Liver (tissue), 8 donors: ENCODE measurements at regions not wholly inside any gene's neighbourhood (a gene's known extent, or its start where the extent isn't known, plus 50 kb on each side); places are given as distances from the start of the nearest gene placed in this dataset.

Source experiments
- DNase-seq: peaks from one replicate; pipeline ENCODE4 v3.0.0-alpha.2; 2017; ENCODE audit warnings: low spot score
- H3K27ac ChIP-seq, 2 donors: one replicate each; pipeline ENCODE4 v1.7.0; 2013; ENCODE audit warnings: inconsistent platforms in 2 of 2, low read length in 2 of 2, control low read depth in 1 of 2, low read depth in 1 of 2, mild to moderate bottlenecking in 1 of 2
- H3K27me3 ChIP-seq, 4 donors: one replicate each; pipeline versions ENCODE4 v1.6.1 to v1.7.0; 2013; ENCODE audit warnings: low read length in 3 of 4, inconsistent platforms in 1 of 4, mild to moderate bottlenecking in 1 of 4, moderate library complexity in 1 of 4; ENCODE audit not compliant: control insufficient read depth in 4 of 4, insufficient read depth in 4 of 4
- H3K36me3 ChIP-seq, 4 donors: one replicate each; pipeline versions ENCODE4 v1.6.1 to v1.7.0; 2013; ENCODE audit warnings: low read length in 3 of 4, mild to moderate bottlenecking in 3 of 4, low read depth in 1 of 4, moderate library complexity in 1 of 4; ENCODE audit not compliant: control insufficient read depth in 4 of 4, insufficient read depth in 3 of 4
- H3K4me1 ChIP-seq, 4 donors: one replicate each; pipeline versions ENCODE4 v1.6.1 to v1.7.0; 2013; ENCODE audit warnings: low read length in 3 of 4, mild to moderate bottlenecking in 3 of 4, moderate library complexity in 1 of 4; ENCODE audit not compliant: control insufficient read depth in 4 of 4, insufficient read depth in 4 of 4
- H3K4me3 ChIP-seq, 3 donors: one replicate each; pipeline versions ENCODE4 v1.6.1 to v1.7.0; 2013; ENCODE audit warnings: low read length in 3 of 3, control low read depth in 1 of 3, low read depth in 1 of 3, mild to moderate bottlenecking in 1 of 3
- H3K9ac ChIP-seq, 2 donors: one replicate each; pipeline ENCODE4 v1.7.0; 2013; ENCODE audit warnings: low read length in 2 of 2, mild to moderate bottlenecking in 2 of 2, moderate library complexity in 2 of 2, control low read depth in 1 of 2, low read depth in 1 of 2
- H3K9me3 ChIP-seq, 4 donors: one replicate each; pipeline versions ENCODE4 v1.6.1 to v1.7.0; 2013; ENCODE audit warnings: low read length in 3 of 4; ENCODE audit not compliant: control insufficient read depth in 4 of 4
- EGR1 ChIP-seq, 2 donors: IDR thresholded peaks; 2 replicates each; pipeline ENCODE4 v1.6.1; 2016 to 2018; ENCODE audit warnings: antibody characterized with exemption in 2 of 2, low read depth in 2 of 2
- FOXA1 ChIP-seq: IDR thresholded peaks from 2 replicates; pipeline ENCODE4 v1.6.1; 2016; ENCODE audit warnings: antibody characterized with exemption
- FOXA2 ChIP-seq: IDR thresholded peaks from 2 replicates; pipeline ENCODE4 v1.6.1; 2016; ENCODE audit warnings: antibody characterized with exemption
- GABPA ChIP-seq, 2 donors: IDR thresholded peaks in 1 of 2; conservative IDR thresholded peaks in 1 of 2; 2 replicates each; pipeline ENCODE4 v1.6.1; 2016; ENCODE audit warnings: antibody characterized with exemption in 2 of 2, mild to moderate bottlenecking in 1 of 2, moderate library complexity in 1 of 2
- HNF4A ChIP-seq, 2 donors: conservative IDR thresholded peaks; 2 replicates each; pipeline ENCODE4 v1.6.1; 2016; ENCODE audit warnings: antibody characterized with exemption in 2 of 2, mild to moderate bottlenecking in 2 of 2
- HNF4G ChIP-seq: IDR thresholded peaks from 2 replicates; pipeline ENCODE4 v1.6.1; 2016; ENCODE audit warnings: antibody characterized with exemption
- JUND ChIP-seq, 2 donors: IDR thresholded peaks; 2 replicates each; pipeline ENCODE4 v1.6.1; 2016; ENCODE audit warnings: antibody characterized with exemption in 2 of 2
- RAD21 ChIP-seq, 2 donors: IDR thresholded peaks; 2 replicates each; pipeline ENCODE4 v1.6.1; 2016; ENCODE audit warnings: antibody characterized with exemption in 2 of 2, mild to moderate bottlenecking in 2 of 2
- RXRA ChIP-seq, 2 donors: IDR thresholded peaks; 2 replicates each; pipeline ENCODE4 v1.6.1; 2017 to 2018; ENCODE audit warnings: antibody characterized with exemption in 2 of 2, mild to moderate bottlenecking in 1 of 2
- TAF1 ChIP-seq: conservative IDR thresholded peaks from 2 replicates; pipeline ENCODE4 v1.6.1; 2016; ENCODE audit warnings: antibody characterized with exemption, mild to moderate bottlenecking
- YY1 ChIP-seq: IDR thresholded peaks from 2 replicates; pipeline ENCODE4 v1.6.1; 2016; ENCODE audit warnings: antibody characterized with exemption, mild to moderate bottlenecking
- WGBS: extraction: QIAGEN DNeasy Blood & Tissue Kit; methylation state at CpG from one replicate; pipeline ENCODE4 v1.1.7; 2013; 5-methylcytosine and 5-hydroxymethylcytosine counted together
- TF ChIP-seq, protein P1 (sequence below): fragments of 150-350 bp; IDR thresholded peaks from 2 replicates; pipeline ENCODE4 v1.5.1; 2017; ENCODE audit warnings: improper control_type of control experiment, low read depth, low read length; ENCODE audit not compliant: missing input control
- TF ChIP-seq, protein P2 (sequence below): IDR thresholded peaks from 2 replicates; pipeline ENCODE4 v1.6.1; 2016; ENCODE audit warnings: antibody characterized with exemption, mild to moderate bottlenecking
- TF ChIP-seq, protein P3 (sequence below): IDR thresholded peaks from 2 replicates; pipeline ENCODE4 v1.6.1; 2016; ENCODE audit warnings: antibody characterized with exemption
- TF ChIP-seq, protein P4 (sequence below): IDR thresholded peaks from 2 replicates; pipeline ENCODE4 v1.6.1; 2016; ENCODE audit warnings: antibody characterized with exemption
- TF ChIP-seq, protein P5 (sequence below): IDR thresholded peaks from 2 replicates; pipeline ENCODE4 v1.6.1; 2016; ENCODE audit warnings: antibody characterized with exemption
- donor health status: healthy.
- donor health status: healthy.
- donor health status: healthy.
- donor health status: healthy.
- donor health status: healthy.

DNA sequence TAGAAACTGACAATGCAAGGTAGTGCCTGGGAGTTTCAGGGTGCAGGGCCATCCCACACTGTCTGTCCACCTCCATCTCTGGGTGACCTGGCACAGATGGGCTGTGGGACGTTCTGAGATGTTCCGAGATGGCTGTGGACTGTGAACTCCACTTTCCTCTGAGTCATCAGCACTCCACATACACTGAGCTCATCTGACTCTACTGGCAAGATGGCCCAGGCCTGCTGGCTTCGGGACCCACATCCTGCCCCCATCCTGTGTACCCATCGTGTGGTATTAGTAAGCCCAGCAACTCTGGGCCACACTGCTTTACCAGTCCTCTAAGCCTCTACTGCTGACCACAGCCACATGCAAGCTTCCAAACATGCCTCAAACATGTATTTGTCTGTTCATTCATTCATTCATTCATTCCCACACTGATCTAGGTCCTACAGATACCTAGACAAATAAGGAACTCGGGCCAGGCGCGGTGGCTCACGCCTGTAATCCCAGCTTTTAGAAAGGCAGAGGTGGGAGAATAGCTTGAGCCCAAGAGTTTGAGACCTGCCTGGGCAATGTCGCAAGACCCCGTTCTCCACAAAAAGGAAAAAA lies 124.8 kb upstream of the CXCR4 start:
- Histone ChIP-seq H3K27me3 (no peaks in the 10 kb centered on the region), H3K9ac (no peak overlapping the region), H3K27ac (no peak overlapping the region), H3K4me3 (no peak overlapping the region), H3K4me1 (no peaks in the 10 kb centered on the region), H3K36me3 (no peaks in the 10 kb centered on the region), H3K9me3 (no peaks in the 10 kb centered on the region)
- TF ChIP-seq, protein P1, sequence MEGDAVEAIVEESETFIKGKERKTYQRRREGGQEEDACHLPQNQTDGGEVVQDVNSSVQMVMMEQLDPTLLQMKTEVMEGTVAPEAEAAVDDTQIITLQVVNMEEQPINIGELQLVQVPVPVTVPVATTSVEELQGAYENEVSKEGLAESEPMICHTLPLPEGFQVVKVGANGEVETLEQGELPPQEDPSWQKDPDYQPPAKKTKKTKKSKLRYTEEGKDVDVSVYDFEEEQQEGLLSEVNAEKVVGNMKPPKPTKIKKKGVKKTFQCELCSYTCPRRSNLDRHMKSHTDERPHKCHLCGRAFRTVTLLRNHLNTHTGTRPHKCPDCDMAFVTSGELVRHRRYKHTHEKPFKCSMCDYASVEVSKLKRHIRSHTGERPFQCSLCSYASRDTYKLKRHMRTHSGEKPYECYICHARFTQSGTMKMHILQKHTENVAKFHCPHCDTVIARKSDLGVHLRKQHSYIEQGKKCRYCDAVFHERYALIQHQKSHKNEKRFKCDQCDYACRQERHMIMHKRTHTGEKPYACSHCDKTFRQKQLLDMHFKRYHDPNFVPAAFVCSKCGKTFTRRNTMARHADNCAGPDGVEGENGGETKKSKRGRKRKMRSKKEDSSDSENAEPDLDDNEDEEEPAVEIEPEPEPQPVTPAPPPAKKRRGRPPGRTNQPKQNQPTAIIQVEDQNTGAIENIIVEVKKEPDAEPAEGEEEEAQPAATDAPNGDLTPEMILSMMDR, result no peak
- TF ChIP-seq RAD21 (IDR thresholded peaks at IDR 0.05) (no peak), GABPA (IDR thresholded peaks at IDR 0.05 in 1 of 2, conservative IDR thresholded peaks at IDR 0.05 in 1 of 2) (no peak), TAF1 (no peak), YY1 (no peak), HNF4G (no peak), FOXA1 (no peak), RXRA (IDR thresholded peaks at IDR 0.05) (no peak), HNF4A (conservative IDR thresholded peaks at IDR 0.05) (no peak), JUND (IDR thresholded peaks at IDR 0.05) (no peak), FOXA2 (no peak), EGR1 (IDR thresholded peaks at IDR 0.05; ENCODE audit: low read depth in 2 of 2) (no peak)
- TF ChIP-seq, protein P2, sequence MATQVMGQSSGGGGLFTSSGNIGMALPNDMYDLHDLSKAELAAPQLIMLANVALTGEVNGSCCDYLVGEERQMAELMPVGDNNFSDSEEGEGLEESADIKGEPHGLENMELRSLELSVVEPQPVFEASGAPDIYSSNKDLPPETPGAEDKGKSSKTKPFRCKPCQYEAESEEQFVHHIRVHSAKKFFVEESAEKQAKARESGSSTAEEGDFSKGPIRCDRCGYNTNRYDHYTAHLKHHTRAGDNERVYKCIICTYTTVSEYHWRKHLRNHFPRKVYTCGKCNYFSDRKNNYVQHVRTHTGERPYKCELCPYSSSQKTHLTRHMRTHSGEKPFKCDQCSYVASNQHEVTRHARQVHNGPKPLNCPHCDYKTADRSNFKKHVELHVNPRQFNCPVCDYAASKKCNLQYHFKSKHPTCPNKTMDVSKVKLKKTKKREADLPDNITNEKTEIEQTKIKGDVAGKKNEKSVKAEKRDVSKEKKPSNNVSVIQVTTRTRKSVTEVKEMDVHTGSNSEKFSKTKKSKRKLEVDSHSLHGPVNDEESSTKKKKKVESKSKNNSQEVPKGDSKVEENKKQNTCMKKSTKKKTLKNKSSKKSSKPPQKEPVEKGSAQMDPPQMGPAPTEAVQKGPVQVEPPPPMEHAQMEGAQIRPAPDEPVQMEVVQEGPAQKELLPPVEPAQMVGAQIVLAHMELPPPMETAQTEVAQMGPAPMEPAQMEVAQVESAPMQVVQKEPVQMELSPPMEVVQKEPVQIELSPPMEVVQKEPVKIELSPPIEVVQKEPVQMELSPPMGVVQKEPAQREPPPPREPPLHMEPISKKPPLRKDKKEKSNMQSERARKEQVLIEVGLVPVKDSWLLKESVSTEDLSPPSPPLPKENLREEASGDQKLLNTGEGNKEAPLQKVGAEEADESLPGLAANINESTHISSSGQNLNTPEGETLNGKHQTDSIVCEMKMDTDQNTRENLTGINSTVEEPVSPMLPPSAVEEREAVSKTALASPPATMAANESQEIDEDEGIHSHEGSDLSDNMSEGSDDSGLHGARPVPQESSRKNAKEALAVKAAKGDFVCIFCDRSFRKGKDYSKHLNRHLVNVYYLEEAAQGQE, result no peak
- TF ChIP-seq, protein P3, sequence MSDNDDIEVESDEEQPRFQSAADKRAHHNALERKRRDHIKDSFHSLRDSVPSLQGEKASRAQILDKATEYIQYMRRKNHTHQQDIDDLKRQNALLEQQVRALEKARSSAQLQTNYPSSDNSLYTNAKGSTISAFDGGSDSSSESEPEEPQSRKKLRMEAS, result no peak
- TF ChIP-seq, protein P4, sequence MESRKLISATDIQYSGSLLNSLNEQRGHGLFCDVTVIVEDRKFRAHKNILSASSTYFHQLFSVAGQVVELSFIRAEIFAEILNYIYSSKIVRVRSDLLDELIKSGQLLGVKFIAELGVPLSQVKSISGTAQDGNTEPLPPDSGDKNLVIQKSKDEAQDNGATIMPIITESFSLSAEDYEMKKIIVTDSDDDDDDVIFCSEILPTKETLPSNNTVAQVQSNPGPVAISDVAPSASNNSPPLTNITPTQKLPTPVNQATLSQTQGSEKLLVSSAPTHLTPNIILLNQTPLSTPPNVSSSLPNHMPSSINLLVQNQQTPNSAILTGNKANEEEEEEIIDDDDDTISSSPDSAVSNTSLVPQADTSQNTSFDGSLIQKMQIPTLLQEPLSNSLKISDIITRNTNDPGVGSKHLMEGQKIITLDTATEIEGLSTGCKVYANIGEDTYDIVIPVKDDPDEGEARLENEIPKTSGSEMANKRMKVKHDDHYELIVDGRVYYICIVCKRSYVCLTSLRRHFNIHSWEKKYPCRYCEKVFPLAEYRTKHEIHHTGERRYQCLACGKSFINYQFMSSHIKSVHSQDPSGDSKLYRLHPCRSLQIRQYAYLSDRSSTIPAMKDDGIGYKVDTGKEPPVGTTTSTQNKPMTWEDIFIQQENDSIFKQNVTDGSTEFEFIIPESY, result no peak
- TF ChIP-seq, protein P5, sequence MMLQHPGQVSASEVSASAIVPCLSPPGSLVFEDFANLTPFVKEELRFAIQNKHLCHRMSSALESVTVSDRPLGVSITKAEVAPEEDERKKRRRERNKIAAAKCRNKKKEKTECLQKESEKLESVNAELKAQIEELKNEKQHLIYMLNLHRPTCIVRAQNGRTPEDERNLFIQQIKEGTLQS, result no peak
- 79% methylated on average over 9 of the region's 10 CpGs for WGBS
- no peak for DNase-seq
